ENCODE measurements at regions not wholly inside any gene's neighbourhood (a gene's known extent, or its start where the extent isn't known, plus 50 kb on each side); places are given as distances from the start of the nearest gene placed in this dataset.

GRCh38 chr2:155209696-155210450, 511.4 kb downstream of the KCNJ3 start:
- TF ChIP-seq CBFA2T2 (conservative IDR thresholded peaks at IDR 0.05) (no peak), KAT2B (IDR thresholded peaks at IDR 0.05; ENCODE audit: low read depth, low read length) (no peak), ELK1 (CRISPR knock-in tag; IDR thresholded peaks at IDR 0.05) (no peak), STAG1 (CRISPR knock-in tag; IDR thresholded peaks at IDR 0.05; ENCODE audit: borderline replicate concordance) (no peak), SIN3A (IDR thresholded peaks at IDR 0.05; ENCODE audit: borderline replicate concordance in 2 of 2, control insufficient read depth in 1 of 2, low read depth in 2 of 2, low read length in 2 of 2) (no peak), LEF1 (IDR thresholded peaks at IDR 0.05) (no peak), TBL1XR1 (IDR thresholded peaks at IDR 0.05; ENCODE audit: low read length in 2 of 2) (no peak)

Data from K562 (cell line).